Testis (tissue), 2 donors: ENCODE measurements at regions not wholly inside any gene's neighbourhood (a gene's known extent, or its start where the extent isn't known, plus 50 kb on each side); places are given as distances from the start of the nearest gene placed in this dataset.

ENCODE experiments used
- DNase-seq: peaks from one replicate; pipeline ENCODE4 v3.0.0-alpha.2; 2019
- H3K27ac ChIP-seq, 2 donors: fragments of 200-600 bp; sonication (generic); one replicate each; pipeline ENCODE4 v1.5.1; 2019
- H3K27me3 ChIP-seq: fragments of 200-600 bp; sonication (generic); one replicate; pipeline ENCODE4 v1.5.1; 2019
- H3K36me3 ChIP-seq: fragments of 200-600 bp; sonication (generic); one replicate; pipeline ENCODE4 v1.5.1; 2017; ENCODE audit warnings: low read depth; ENCODE audit errors: missing control alignments
- H3K4me1 ChIP-seq: fragments of 200-600 bp; sonication (generic); one replicate; pipeline ENCODE4 v1.5.1; 2019
- H3K4me3 ChIP-seq, 2 donors: fragments of 200-600 bp; sonication (generic); one replicate each; pipeline ENCODE4 v1.5.1; 2017 to 2019
- H3K9me3 ChIP-seq: fragments of 200-600 bp; sonication (generic); one replicate; pipeline ENCODE4 v1.5.1; 2017
- POLR2A ChIP-seq: fragments of 450-650 bp; IDR thresholded peaks from one replicate; pipeline ENCODE4 v1.6.1; 2017; ENCODE audit warnings: antibody characterized with exemption, mild to moderate bottlenecking, moderate library complexity
- WGBS, 2 donors: methylation state at CpG; one replicate each; pipeline ENCODE4 v1.1.5; 2018; 5-methylcytosine and 5-hydroxymethylcytosine counted together
- intact Hi-C: fragments of 100-400 bp; cut with DNase I; formaldehyde crosslinking; loops from one replicate; pipeline ENCODE4 v1.15.1; 2023; ENCODE audit warnings: low total_unique reads
- TF ChIP-seq, protein P1 (sequence below), 3 experiments: fragments of 450-650 bp in 2 of 3; fragments of 200-600 bp in 1 of 3; sonication (generic) in 1 of 3; IDR thresholded peaks; one replicate each; pipeline ENCODE4 v1.5.1; 2016 to 2019; ENCODE audit warnings: antibody characterized with exemption in 3 of 3, mild to moderate bottlenecking in 2 of 3, moderate library complexity in 1 of 3

GRCh38 chr16:80459966-80460365, 80.8 kb upstream of the DYNLRB2 start:
- Histone ChIP-seq H3K9me3 (no peaks in the 10 kb centered on the region), H3K27me3 (no peaks in the 10 kb centered on the region), H3K36me3 (no peaks in the 10 kb centered on the region), H3K4me1 (no peaks in the 10 kb centered on the region), H3K27ac (no peak overlapping the region), H3K4me3 (no peak overlapping the region)
- intact Hi-C loops = no loop called here
- no peak for DNase-seq
- WGBS, 2 donors = 67 to 71% methylated on average over 4 to 5 of the region's 5 CpGs
- no peak for TF ChIP-seq POLR2A
- TF ChIP-seq, protein P1, sequence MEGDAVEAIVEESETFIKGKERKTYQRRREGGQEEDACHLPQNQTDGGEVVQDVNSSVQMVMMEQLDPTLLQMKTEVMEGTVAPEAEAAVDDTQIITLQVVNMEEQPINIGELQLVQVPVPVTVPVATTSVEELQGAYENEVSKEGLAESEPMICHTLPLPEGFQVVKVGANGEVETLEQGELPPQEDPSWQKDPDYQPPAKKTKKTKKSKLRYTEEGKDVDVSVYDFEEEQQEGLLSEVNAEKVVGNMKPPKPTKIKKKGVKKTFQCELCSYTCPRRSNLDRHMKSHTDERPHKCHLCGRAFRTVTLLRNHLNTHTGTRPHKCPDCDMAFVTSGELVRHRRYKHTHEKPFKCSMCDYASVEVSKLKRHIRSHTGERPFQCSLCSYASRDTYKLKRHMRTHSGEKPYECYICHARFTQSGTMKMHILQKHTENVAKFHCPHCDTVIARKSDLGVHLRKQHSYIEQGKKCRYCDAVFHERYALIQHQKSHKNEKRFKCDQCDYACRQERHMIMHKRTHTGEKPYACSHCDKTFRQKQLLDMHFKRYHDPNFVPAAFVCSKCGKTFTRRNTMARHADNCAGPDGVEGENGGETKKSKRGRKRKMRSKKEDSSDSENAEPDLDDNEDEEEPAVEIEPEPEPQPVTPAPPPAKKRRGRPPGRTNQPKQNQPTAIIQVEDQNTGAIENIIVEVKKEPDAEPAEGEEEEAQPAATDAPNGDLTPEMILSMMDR (IDR thresholded peaks at IDR 0.05) = no peak

DNA sequence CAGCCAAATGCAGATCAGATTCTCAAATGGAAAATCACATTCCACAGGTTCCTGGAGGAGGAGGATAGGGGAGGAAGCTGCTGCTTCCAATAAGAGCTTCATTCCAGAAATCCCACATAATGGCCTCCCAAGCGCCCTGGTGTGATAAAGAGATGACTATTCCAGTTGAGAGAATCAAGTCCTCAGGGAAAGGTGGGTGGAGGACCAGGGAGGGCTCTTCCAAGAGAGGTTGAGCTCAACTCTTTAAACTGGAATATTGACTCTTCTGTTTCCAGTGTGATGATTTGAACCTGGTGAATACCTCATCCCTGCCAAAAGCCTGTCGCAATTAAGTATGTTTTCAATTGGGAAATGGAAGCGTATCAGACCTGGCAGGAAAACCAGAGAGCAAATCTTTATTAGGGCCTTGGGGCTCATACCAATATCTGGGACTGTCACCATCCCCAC, 81.4 kb upstream of the DYNLRB2 start:
- H3K36me3 ChIP-seq = no peaks in the 10 kb centered on the region
- H3K27ac ChIP-seq = no peak overlapping the region
- DNase-seq = peak; percentile 32
- H3K4me3 ChIP-seq = no peak overlapping the region
- no peaks in the 10 kb centered on the region for H3K4me1 ChIP-seq
- TF ChIP-seq, protein P1 (IDR thresholded peaks at IDR 0.05) = no peak
- TF ChIP-seq POLR2A = no peak
- 53 to 61% methylated on average over 3 of the region's 3 CpGs for WGBS, 2 donors
- intact Hi-C loops = no loop called here
- no peaks in the 10 kb centered on the region for H3K27me3 ChIP-seq
- no peaks in the 10 kb centered on the region for H3K9me3 ChIP-seq

GRCh38 chr16:80457871-80458270, 82.9 kb upstream of the DYNLRB2 start:
- intact Hi-C loops = no loop called here
- Histone ChIP-seq H3K36me3 (no peaks in the 10 kb centered on the region), H3K27ac (no peak overlapping the region), H3K27me3 (no peaks in the 10 kb centered on the region), H3K9me3 (no peaks in the 10 kb centered on the region), H3K4me3 (no peak overlapping the region), H3K4me1 (no peaks in the 10 kb centered on the region)
- 50 to 67% methylated on average over 1 of the region's 1 CpG for WGBS, 2 donors
- TF ChIP-seq, protein P1 (IDR thresholded peaks at IDR 0.05) = no peak
- no peak for TF ChIP-seq POLR2A
- DNase-seq = no peak

DNA sequence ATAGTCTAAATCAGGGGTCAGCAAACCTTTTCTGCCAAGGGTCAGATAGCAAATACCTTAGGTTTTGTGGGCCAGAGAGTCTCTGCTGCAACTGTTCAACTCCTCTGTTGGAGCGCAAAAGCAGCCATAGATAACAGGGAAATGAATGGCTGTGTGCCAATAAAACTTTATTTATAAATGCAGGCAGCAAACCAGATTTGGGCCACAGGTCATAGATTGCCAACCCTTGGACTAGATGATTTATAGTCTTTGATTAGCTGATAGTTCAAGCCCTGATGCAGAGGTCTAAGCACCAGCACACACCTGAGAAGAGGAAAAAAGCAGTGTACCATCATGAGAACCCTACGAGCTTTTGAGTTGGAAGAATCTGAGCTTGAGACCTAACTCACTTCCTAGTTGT, 86.0 kb upstream of the DYNLRB2 start:
- intact Hi-C loops = no loop called here
- Histone ChIP-seq H3K36me3 (no peaks in the 10 kb centered on the region), H3K27ac (no peak overlapping the region), H3K4me1 (no peaks in the 10 kb centered on the region), H3K27me3 (no peaks in the 10 kb centered on the region), H3K9me3 (no peaks in the 10 kb centered on the region), H3K4me3 (no peak overlapping the region)
- TF ChIP-seq POLR2A = no peak
- TF ChIP-seq, protein P1 (IDR thresholded peaks at IDR 0.05) = no peak
- WGBS, 2 donors = 83 to 88% methylated on average over 2 of the region's 2 CpGs
- DNase-seq = no peak

GRCh38 chr16:80449392-80449791, 91.4 kb upstream of the DYNLRB2 start:
- DNase-seq = no peak
- WGBS, 2 donors = 92 to 94% methylated on average over 8 of the region's 8 CpGs
- Histone ChIP-seq H3K27ac (no peak overlapping the region), H3K36me3 (no peaks in the 10 kb centered on the region), H3K4me3 (no peak overlapping the region), H3K9me3 (no peaks in the 10 kb centered on the region), H3K27me3 (no peaks in the 10 kb centered on the region), H3K4me1 (no peaks in the 10 kb centered on the region)
- TF ChIP-seq POLR2A = no peak
- TF ChIP-seq, protein P1 (IDR thresholded peaks at IDR 0.05) = no peak
- intact Hi-C loops = no loop called here
